B cell (primary cell): ENCODE measurements at regions not wholly inside any gene's neighbourhood (a gene's known extent, or its start where the extent isn't known, plus 50 kb on each side); places are given as distances from the start of the nearest gene placed in this dataset.

Experiments
- ATAC-seq: fragments of 200-7000 bp; cut with Tn5 transposase; one replicate; pipeline ENCODE4 v1.10.0; 2021; ENCODE audit warnings: low read depth, mild to moderate bottlenecking, moderate number of reproducible peaks, moderate library complexity
- CTCF ChIA-PET: fragments of 350-600 bp; sonication (Branson Sonifier 250); formaldehyde crosslinking; loops from one replicate; lab custom pipeline; 2021; ENCODE audit warnings: antibody characterized with exemption, inconsistent platforms; lab: Charles Lee
- POLR2A ChIA-PET: fragments of 350-600 bp; sonication (Branson Sonifier 250); formaldehyde crosslinking; loops from one replicate; lab custom pipeline; 2021; ENCODE audit warnings: antibody characterized with exemption; lab: Charles Lee
- DNase-seq: peaks from one replicate; pipeline ENCODE4 v3.0.0; 2013
- H2AFZ ChIP-seq: 2 replicates; pipeline ENCODE4 v1.6.1; 2012; ENCODE audit warnings: mild to moderate bottlenecking, low read depth, low read length; ENCODE audit not compliant: insufficient read depth, poor library complexity, severe bottlenecking
- H3K27ac ChIP-seq, 2 donors: 1 replicate in 1 of 2; 2 replicates in 1 of 2; pipeline ENCODE4 v1.5.1; 2012 to 2013; ENCODE audit warnings: low read length in 2 of 2, mild to moderate bottlenecking in 2 of 2, moderate library complexity in 1 of 2
- H3K27me3 ChIP-seq, 4 experiments: fragments of 200-600 bp in 1 of 4; sonication (generic) in 1 of 4; replicated peaks in 1 of 4; 1 replicate in 2 of 4; 2 replicates in 2 of 4; pipeline versions ENCODE4 v1.6.1 to v1.7.0; 2013 to 2016; ENCODE audit warnings: low read length in 3 of 4, mild to moderate bottlenecking in 2 of 4, mixed read lengths in 1 of 4, moderate library complexity in 1 of 4; ENCODE audit not compliant: insufficient read depth in 4 of 4, control insufficient read depth in 3 of 4; ENCODE audit errors: control extremely low read depth in 1 of 4
- H3K36me3 ChIP-seq, 2 experiments: replicated peaks in 1 of 2; 1 replicate in 1 of 2; 2 replicates in 1 of 2; pipeline versions ENCODE4 v1.6.1 to v1.7.1; 2013; ENCODE audit warnings: low read length in 1 of 2; ENCODE audit not compliant: insufficient read depth in 2 of 2, control insufficient read depth in 1 of 2; ENCODE audit errors: control extremely low read depth in 1 of 2, extremely low read depth in 1 of 2
- H3K4me1 ChIP-seq, 2 donors: fragments of 200-600 bp in 1 of 2; sonication (generic) in 1 of 2; 1 replicate in 1 of 2; 2 replicates in 1 of 2; pipeline versions ENCODE4 v1.5.1 to v1.6.1; 2013 to 2017; ENCODE audit warnings: low read length in 2 of 2; ENCODE audit not compliant: control insufficient read depth in 2 of 2, insufficient read depth in 2 of 2
- H3K4me2 ChIP-seq: replicated peaks from 2 replicates; pipeline ENCODE3; 2012; ENCODE audit warnings: mild to moderate bottlenecking, low read depth, low read length; ENCODE audit not compliant: poor library complexity, severe bottlenecking
- H3K4me3 ChIP-seq, 5 experiments: fragments of 200-600 bp in 1 of 5; sonication (generic) in 1 of 5; 1 replicate in 3 of 5; 2 replicates in 2 of 5; pipeline versions ENCODE4 v1.5.1 to v1.7.0; 2011 to 2016; ENCODE audit warnings: low read length in 4 of 5, mild to moderate bottlenecking in 4 of 5, low read depth in 2 of 5, control low read depth in 1 of 5, moderate library complexity in 1 of 5; ENCODE audit not compliant: insufficient read depth in 1 of 5; ENCODE audit errors: control extremely low read depth in 1 of 5, extremely low read depth in 1 of 5
- H3K79me2 ChIP-seq: fragments of 200-600 bp; sonication (generic); one replicate; pipeline ENCODE4 v1.6.0; 2016; ENCODE audit warnings: low read length; ENCODE audit not compliant: control insufficient read depth, insufficient read depth
- H3K9ac ChIP-seq: fragments of 200-600 bp; sonication (generic); 2 replicates; pipeline ENCODE4 v1.6.1; 2017; ENCODE audit warnings: mild to moderate bottlenecking, low read length, moderate library complexity
- H3K9me3 ChIP-seq, 3 donors: one replicate each; pipeline versions ENCODE4 v1.6.1 to v1.7.1; 2013; ENCODE audit warnings: low read length in 2 of 3; ENCODE audit not compliant: control insufficient read depth in 2 of 3, insufficient read depth in 1 of 3; ENCODE audit errors: control extremely low read depth in 1 of 3
- H4K20me1 ChIP-seq: 2 replicates; pipeline ENCODE4 v1.6.0; 2012; ENCODE audit warnings: mild to moderate bottlenecking, low read length; ENCODE audit not compliant: insufficient read depth, control insufficient read depth, poor library complexity, severe bottlenecking
- H3K27ac Mint-ChIP-seq: one replicate; pipeline ENCODE4 v1.8.0; 2021; ENCODE audit warnings: mixed read lengths
- H3K27me3 Mint-ChIP-seq: one replicate; pipeline ENCODE4 v1.8.0; 2021; ENCODE audit warnings: mixed read lengths
- H3K4me1 Mint-ChIP-seq: one replicate; pipeline ENCODE4 v1.8.0; 2021; ENCODE audit warnings: mixed read lengths
- H3K4me3 Mint-ChIP-seq: one replicate; pipeline ENCODE4 v1.8.0; 2021; ENCODE audit warnings: mixed read lengths
- H3K9me3 Mint-ChIP-seq: one replicate; pipeline ENCODE4 v1.8.0; 2022; ENCODE audit warnings: mixed read lengths; ENCODE audit not compliant: insufficient read depth
- EZH2 ChIP-seq: IDR thresholded peaks from 2 replicates; pipeline ENCODE4 v1.6.1; 2012; ENCODE audit warnings: borderline replicate concordance, low read depth, mild to moderate bottlenecking, moderate library complexity, low read length; ENCODE audit not compliant: insufficient read depth, poor library complexity, severe bottlenecking
- WGBS: methylation state at CpG from one replicate; pipeline ENCODE4 v1.1.5; 2013; ENCODE audit warnings: missing lambda C conversion rate; ENCODE audit not compliant: insufficient coverage; 5-methylcytosine and 5-hydroxymethylcytosine counted together
- intact Hi-C: fragments of 100-400 bp; cut with micrococcal nuclease; formaldehyde crosslinking; loops from one replicate; pipeline ENCODE4 v1.10.0; 2022
- TF ChIP-seq, protein P1 (sequence below): fragments of 200-600 bp; IDR thresholded peaks from one replicate; pipeline ENCODE4 v1.8.0; 2022; ENCODE audit warnings: antibody characterized with exemption, mild to moderate bottlenecking

DNA sequence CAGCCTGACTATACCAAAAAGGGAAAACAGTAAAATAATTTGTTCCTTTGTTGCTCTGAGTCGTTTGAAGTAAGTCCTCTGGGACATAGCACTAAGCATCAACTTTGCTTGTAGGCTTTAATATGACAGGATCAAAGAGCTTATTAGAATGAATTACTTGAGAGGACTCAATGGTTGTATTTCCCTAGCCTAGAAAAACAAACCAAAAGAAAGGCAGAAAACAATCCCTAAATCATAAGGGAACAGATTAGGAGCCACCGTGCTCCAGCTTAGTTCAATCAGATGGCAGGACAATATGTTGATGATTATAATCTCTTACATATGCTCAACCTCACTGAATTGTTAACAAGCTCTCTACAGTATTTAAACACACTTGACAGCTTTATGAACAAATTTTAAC is 988.4 kb downstream of the FLRT2 start:
- Histone ChIP-seq H3K4me1 (no peaks in the 10 kb centered on the region), H2AFZ (no peak overlapping the region), H3K9ac (no peak overlapping the region), H3K9me3 (peaks cover 0 to 2% (median 0%) of the 10 kb centered on the region in 3 donors), H3K27me3 (no peaks in the 10 kb centered on the region), H3K36me3 (no peaks in the 10 kb centered on the region), H3K27ac (no peak overlapping the region), H4K20me1 (no peaks in the 10 kb centered on the region), H3K4me2 (no peak overlapping the region), H3K79me2 (no peaks in the 10 kb centered on the region), H3K4me3 (no peak overlapping the region)
- TF ChIP-seq, protein P1, sequence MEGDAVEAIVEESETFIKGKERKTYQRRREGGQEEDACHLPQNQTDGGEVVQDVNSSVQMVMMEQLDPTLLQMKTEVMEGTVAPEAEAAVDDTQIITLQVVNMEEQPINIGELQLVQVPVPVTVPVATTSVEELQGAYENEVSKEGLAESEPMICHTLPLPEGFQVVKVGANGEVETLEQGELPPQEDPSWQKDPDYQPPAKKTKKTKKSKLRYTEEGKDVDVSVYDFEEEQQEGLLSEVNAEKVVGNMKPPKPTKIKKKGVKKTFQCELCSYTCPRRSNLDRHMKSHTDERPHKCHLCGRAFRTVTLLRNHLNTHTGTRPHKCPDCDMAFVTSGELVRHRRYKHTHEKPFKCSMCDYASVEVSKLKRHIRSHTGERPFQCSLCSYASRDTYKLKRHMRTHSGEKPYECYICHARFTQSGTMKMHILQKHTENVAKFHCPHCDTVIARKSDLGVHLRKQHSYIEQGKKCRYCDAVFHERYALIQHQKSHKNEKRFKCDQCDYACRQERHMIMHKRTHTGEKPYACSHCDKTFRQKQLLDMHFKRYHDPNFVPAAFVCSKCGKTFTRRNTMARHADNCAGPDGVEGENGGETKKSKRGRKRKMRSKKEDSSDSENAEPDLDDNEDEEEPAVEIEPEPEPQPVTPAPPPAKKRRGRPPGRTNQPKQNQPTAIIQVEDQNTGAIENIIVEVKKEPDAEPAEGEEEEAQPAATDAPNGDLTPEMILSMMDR = no peak
- no peaks in the 10 kb centered on the region for H3K9me3 Mint-ChIP-seq
- H3K4me3 Mint-ChIP-seq = no peak overlapping the region
- DNase-seq (no peak), ATAC-seq (no peak)
- POLR2A ChIA-PET = no interaction called here
- CTCF ChIA-PET = no interaction called here
- no peak overlapping the region for H3K27ac Mint-ChIP-seq
- intact Hi-C loops = no loop called here
- no peaks in the 10 kb centered on the region for H3K27me3 Mint-ChIP-seq
- no CpG with 5 or more reads among the region's 2 CpGs for WGBS
- H3K4me1 Mint-ChIP-seq = no peaks in the 10 kb centered on the region

DNA sequence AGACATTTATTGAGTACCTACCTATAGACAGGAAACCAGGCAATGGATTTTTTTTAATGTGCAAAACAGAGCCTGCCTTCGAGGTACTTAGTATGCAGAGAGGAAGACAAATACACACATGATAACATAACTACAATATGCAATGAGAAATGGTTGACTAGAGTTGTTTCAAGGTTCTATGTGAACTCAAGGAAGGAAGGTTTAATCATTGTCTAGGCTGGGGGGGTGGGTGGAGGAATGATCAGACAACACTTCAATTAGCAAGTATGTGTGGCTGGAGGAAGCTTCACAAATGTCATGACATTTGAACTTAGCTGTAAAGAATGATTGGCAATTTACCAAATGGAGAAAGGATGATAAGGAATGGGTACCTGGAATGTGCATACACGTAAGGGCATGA is 985.3 kb downstream of the FLRT2 start:
- POLR2A ChIA-PET = no interaction called here
- H3K79me2 ChIP-seq = no peaks in the 10 kb centered on the region
- H2AFZ ChIP-seq = no peak overlapping the region
- Mint-ChIP-seq H3K27me3 (no peaks in the 10 kb centered on the region), H3K4me3 (no peak overlapping the region), H3K4me1 (no peaks in the 10 kb centered on the region), H3K27ac (no peak overlapping the region), H3K9me3 (peaks cover under 1% of the 10 kb centered on the region)
- CTCF ChIA-PET = no interaction called here
- TF ChIP-seq, protein P1 = no peak
- TF ChIP-seq EZH2 = no peak
- ATAC-seq (no peak), DNase-seq (no peak)
- H3K27me3 ChIP-seq = no peaks in the 10 kb centered on the region
- no peaks in the 10 kb centered on the region for H3K4me1 ChIP-seq
- WGBS = 100% methylated on average over 1 of the region's 2 CpGs
- no peak overlapping the region for H3K27ac ChIP-seq
- H3K4me3 ChIP-seq = no peak overlapping the region
- no peak overlapping the region for H3K9ac ChIP-seq
- H3K36me3 ChIP-seq = no peaks in the 10 kb centered on the region
- H4K20me1 ChIP-seq = no peaks in the 10 kb centered on the region
- peaks cover 0 to 2% (median 0%) of the 10 kb centered on the region in 3 donors for H3K9me3 ChIP-seq
- intact Hi-C loops = no loop called here
- no peak overlapping the region for H3K4me2 ChIP-seq
